HG02981 (cell line): ENCODE measurements at regions not wholly inside any gene's neighbourhood (a gene's known extent, or its start where the extent isn't known, plus 50 kb on each side); places are given as distances from the start of the nearest gene placed in this dataset.

Source experiments
- ATAC-seq: cut with Tn5 transposase; IDR thresholded peaks from one replicate; pipeline ENCODE4 v1.9.1; 2021; ENCODE audit warnings: mild to moderate bottlenecking, moderate library complexity; ENCODE audit not compliant: unreplicated experiment

GRCh38 chr6:95142101-95142500 is 435.2 kb upstream of the MANEA start:
- no peak for ATAC-seq

GRCh38 chr6:95142661-95143335 is 434.5 kb upstream of the MANEA start:
- no peak for ATAC-seq

DNA sequence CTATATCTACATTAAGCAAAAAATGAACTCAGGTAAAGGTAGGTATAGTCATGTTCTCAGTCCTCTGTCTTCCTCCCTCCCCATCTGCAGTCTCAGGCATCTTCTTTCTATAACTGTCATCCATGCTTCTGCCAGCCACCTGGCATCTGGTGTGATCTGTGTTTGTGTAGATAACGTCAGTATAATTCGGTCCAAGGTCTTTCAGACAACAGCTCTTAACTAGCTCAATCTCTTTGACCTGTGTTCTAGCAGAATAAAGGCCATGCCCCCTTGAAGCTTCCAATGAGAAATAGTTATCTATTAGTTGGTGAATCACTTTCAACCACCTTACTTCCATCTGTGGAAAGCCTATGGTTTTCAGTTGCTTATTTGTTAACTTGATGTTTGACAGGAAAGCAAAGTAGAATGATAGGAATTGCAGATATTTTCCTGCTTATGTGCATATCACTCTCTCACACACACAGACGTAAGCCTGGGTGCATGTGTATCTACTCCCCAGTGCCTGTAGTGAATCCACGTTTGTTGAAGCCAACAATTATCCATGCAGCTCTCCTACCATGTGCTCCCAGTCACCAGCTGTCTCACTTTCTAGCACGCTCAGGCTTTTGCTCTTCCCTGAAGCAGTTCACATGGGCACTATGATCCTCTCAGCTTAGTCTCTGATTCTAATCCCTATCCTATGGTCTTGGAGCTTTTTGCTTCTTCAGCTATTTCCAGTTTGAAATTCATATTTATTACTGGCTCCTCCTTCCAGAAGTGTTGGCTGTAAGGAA is 433.7 kb upstream of the MANEA start:
- ATAC-seq: no peak

- no peak for ATAC-seq
These were observed 431.9 kb upstream of the MANEA start for GRCh38 chr6:95145457-95145856.

DNA sequence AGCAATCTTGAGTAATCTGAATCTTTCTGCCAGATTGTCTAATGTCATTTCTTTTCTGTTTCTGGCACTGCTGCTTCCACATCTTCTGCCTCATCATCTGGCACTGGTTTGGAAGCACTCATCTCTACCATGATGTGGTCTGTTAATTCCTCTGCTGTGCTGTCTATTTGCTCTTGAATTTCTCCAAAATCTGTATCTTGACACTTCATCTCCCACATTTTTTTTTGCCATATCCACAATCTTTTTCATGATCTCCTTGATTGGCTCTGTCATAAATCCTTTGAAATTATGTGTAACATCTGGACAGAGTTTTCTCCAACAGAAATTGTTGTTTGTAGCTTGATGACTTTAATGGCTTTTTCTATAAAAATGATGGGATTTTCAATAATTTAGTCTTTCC is 417.8 kb upstream of the MANEA start:
- ATAC-seq: no peak

GRCh38 chr6:95169775-95170174 is 407.6 kb upstream of the MANEA start:
- no peak for ATAC-seq

- no peak for ATAC-seq
These were observed 401.2 kb upstream of the MANEA start for GRCh38 chr6:95175927-95176675.

DNA sequence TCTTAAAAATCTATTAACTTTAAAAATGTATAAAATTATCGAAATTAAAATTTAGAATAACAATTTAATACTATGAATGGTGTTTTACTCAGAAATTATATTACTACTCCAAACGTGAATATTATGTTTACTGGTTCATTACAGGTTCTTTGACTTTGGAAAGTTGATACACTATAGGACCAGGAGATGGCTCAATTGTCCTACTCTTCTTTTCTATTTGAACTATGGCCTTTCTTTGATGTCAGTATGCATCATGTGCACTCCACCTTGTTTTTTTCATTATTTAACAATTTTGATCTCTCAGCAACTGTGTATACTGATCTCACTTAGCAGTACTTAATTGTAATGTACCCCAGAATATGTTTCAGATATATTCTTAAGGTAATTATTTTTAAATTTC is 391.5 kb upstream of the MANEA start:
- no peak for ATAC-seq

GRCh38 chr6:95186710-95187109 is 390.6 kb upstream of the MANEA start:
- no peak for ATAC-seq

DNA sequence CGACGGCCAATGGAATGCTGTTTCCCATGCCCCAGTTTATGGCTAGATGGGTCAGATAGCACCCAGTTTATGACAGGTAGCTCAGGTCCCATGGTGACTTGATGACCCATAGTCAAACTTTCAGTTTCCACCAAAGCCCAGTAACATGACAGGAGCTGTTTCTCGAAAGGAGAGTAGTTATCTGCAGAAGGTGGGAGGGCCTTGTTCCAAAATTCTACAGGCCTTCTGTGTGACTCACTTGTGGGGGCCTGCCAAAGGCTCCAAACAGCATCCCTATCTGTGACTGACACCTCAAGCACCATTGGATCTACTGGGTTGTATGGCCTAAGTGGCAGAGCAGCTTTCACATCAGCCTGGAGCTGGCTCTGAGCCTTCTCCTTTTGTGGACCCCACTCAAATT is 379.7 kb upstream of the MANEA start:
- ATAC-seq: no peak

DNA sequence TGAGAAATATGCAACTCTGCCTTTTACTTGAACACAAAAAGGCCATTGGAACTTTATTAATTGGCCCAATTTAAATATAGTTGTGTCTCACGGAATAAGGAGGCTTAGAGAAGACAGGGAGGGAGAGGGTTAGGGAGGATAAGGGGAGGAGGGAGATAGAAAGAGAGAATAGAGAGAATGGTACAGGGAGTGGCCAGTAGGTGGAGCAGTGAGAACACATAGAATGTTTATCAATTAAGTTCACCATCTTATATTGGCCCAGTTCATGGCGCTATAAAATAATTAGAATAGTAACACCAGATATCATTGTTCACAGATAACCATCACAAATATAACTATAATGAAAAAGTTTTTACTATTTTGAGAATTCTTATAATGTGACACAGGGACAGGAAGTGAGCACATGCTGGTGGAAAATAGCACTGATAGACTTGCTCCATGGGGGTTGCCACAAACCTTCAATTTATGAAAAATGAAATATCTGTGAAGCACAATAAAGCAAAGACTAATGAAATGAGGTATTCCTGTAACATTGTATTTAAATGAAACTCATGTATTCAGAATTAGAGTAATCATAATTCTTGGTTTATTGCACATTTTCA is 374.1 kb upstream of the MANEA start:
- peak; percentile 97 for ATAC-seq

DNA sequence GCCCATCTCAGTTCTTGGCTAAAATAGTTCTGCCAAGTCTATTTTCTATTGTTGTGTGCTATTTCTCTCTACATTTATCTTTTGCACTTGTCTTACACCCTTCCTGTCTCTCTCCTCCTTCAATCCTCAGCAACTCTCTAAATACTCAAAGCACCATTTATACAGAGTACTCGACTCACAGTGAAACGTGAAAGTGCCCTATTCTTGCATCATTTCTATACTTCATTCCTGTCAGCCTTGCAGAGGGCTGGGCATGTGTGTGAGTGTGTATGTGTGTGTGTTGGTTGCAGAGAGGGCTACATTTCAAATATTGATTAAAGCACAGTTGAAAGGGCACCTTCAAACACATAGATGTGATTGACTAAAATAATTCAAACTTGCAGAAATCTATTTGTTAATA is 373.2 kb upstream of the MANEA start:
- no peak for ATAC-seq

DNA sequence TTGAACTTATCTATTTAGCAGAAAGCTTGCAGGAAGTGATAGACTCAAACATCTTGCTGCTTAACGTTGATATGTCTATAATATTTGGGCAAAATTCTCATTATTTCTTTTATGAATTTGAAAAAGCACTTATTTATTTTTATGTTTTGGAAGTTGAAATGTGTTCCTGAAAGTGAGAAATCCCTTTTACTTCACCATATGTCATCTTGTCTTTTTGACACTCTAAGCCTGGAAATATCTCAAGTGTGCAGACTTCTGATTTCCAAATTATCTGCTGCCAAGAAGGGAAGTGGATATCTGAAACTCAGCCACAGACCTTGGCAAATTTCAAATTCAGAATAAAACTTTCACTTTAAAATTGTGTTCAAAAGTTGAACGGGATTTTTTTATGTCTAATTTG is 368.7 kb upstream of the MANEA start:
- no peak for ATAC-seq

GRCh38 chr6:95209074-95209473 is 368.3 kb upstream of the MANEA start:
- ATAC-seq: no peak

DNA sequence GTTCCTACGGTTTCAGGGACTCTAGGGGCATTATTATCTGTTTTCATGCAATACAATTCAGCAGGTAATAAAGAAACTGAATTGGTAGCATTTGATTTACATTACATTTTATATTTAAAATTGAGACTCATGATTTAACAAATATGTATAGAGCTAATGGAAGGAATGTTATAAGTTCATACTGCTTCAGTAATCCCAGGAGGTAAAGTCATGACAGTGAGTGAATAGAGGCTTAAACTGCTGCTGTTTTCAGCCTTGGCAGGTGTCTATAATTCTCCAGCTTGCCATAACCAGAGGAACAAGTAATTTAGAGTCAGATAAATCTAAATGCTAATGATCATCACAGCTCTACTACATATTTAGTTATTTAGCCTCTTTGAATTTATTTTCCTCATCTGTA is 360.8 kb upstream of the MANEA start:
- ATAC-seq: no peak

DNA sequence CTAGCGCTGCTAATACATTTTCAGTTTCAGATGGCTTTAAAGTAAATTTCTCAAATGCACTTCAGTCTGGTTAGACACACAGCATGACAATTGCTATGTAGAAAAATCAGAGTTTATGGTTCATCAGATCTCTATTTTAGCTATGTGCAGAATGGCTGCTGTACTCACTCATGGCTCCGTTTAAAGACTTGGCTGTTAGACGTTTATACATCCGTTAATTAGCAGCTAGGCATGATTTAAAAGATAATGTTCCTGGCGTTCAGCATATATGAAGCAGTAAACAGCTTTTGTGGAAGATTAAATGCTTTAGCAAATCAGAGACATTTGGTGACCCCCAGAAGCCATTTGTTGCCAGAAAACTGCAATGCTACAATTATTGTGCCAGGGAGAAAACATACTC is 350.0 kb upstream of the MANEA start:
- no peak for ATAC-seq

GRCh38 chr6:95228636-95229035 is 348.7 kb upstream of the MANEA start:
- ATAC-seq: no peak

GRCh38 chr6:95230071-95230740 is 347.1 kb upstream of the MANEA start:
- no peak for ATAC-seq

GRCh38 chr6:95231416-95231815 is 345.9 kb upstream of the MANEA start:
- ATAC-seq: no peak

GRCh38 chr6:95232446-95232845 is 344.9 kb upstream of the MANEA start:
- ATAC-seq: no peak

GRCh38 chr6:95233879-95234278 is 343.5 kb upstream of the MANEA start:
- no peak for ATAC-seq
